ENCODE measurements at regions not wholly inside any gene's neighbourhood (a gene's known extent, or its start where the extent isn't known, plus 50 kb on each side); places are given as distances from the start of the nearest gene placed in this dataset.

DNA sequence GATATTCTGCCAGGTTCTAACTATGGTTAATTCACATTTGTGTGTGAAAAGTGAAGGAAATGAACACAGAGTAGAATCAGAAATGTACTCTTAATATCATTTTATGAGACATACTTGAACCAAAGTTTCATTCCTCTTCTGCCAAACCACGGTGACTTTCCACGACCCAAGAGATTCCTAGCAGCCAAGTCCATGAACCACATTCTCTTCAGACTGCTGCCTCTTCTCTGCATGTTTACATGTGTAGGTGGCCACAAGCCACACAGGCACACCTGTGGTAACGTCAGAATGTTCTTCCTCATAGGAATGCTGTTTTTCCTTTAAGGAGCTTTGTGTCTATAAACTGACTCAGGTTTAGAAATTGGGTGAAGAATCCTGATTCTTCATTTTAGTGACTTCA is 1411.2 kb downstream of the RAPGEF2 start:
- H3K4me1 ChIP-seq (replicated peaks in 1 of 4; ENCODE audit: control insufficient read depth in 3 of 4, insufficient read depth in 4 of 4, low read length in 3 of 4): no peaks in the 10 kb centered on the region
- H3K18ac ChIP-seq (ENCODE audit: extremely low read depth, low read length): no peak overlapping the region
- H3K27ac ChIP-seq (ENCODE audit: low read depth, low read length): no peak overlapping the region
- H2BK5ac ChIP-seq (ENCODE audit: low read depth, low read length): no peak overlapping the region
- H2BK12ac ChIP-seq (ENCODE audit: low read depth, low read length): no peak overlapping the region
- no peaks in the 10 kb centered on the region for H4K20me1 ChIP-seq (replicated peaks in 1 of 2; ENCODE audit: control insufficient read depth in 1 of 2, insufficient read depth in 2 of 2, low read length in 2 of 2)
- H4K91ac ChIP-seq (replicated peaks; ENCODE audit: insufficient read length, low read length): no peak overlapping the region
- no peak overlapping the region for H3K9ac ChIP-seq (replicated peaks in 1 of 4; ENCODE audit: extremely low read depth in 1 of 4, low read depth in 3 of 4, low read length in 3 of 4)
- ChIA-PET CTCF (ENCODE audit: partially characterized antibody) (no interaction called here), POLR2A (ENCODE audit: partially characterized antibody) (no interaction called here)
- H2AFZ ChIP-seq (ENCODE audit: low read length): no peak overlapping the region
- no peak overlapping the region for H3K4me3 ChIP-seq (ENCODE audit: extremely low read depth in 1 of 4, insufficient read depth in 2 of 4, low read depth in 3 of 4, low read length in 4 of 4)
- no peak for FAIRE-seq
- H3K14ac ChIP-seq (ENCODE audit: insufficient read length): no peak overlapping the region
- no peak overlapping the region for H3K4me2 ChIP-seq (ENCODE audit: insufficient read depth in 1 of 2, low read depth in 2 of 2, low read length in 2 of 2)
- no peaks in the 10 kb centered on the region for H3K79me2 ChIP-seq (ENCODE audit: control insufficient read depth in 1 of 2, insufficient read depth in 2 of 2, low read length in 2 of 2)
- no peak for TF ChIP-seq BRCA1 (IDR thresholded peaks at IDR 0.05; ENCODE audit: low read depth, low read length)
- TF ChIP-seq SP2 (IDR thresholded peaks at IDR 0.05; ENCODE audit: low read length): no peak
- TF ChIP-seq RBBP5 (IDR thresholded peaks at IDR 0.05; ENCODE audit: borderline replicate concordance, low read depth, low read length): no peak
- TF ChIP-seq EGR1 (IDR thresholded peaks at IDR 0.05; ENCODE audit: borderline replicate concordance, low read depth, low read length): no peak
- no peaks in the 10 kb centered on the region for H3K79me1 ChIP-seq (ENCODE audit: low read depth, low read length)
- H2BK20ac ChIP-seq (ENCODE audit: low read length): no peak overlapping the region
- no peak overlapping the region for H3K56ac ChIP-seq (replicated peaks; ENCODE audit: insufficient read length, low read depth, low read length)
- no peak overlapping the region for H2BK120ac ChIP-seq (replicated peaks; ENCODE audit: low read depth, low read length)
- H2AK5ac ChIP-seq (ENCODE audit: low read depth, low read length): no peak overlapping the region
- H3K9me3 ChIP-seq (ENCODE audit: insufficient read depth in 2 of 2, low read depth in 1 of 2, low read length in 1 of 2): peaks cover 0 to 4% of the 10 kb centered on the region in 2 experiments; a peak in 2 of 4 replicates
- H4K5ac ChIP-seq (ENCODE audit: insufficient read length, low read depth, low read length): no peak overlapping the region
- no peaks in the 10 kb centered on the region for H3K27me3 ChIP-seq (replicated peaks in 1 of 4; ENCODE audit: control insufficient read depth in 3 of 4, extremely low read depth in 1 of 4, insufficient read depth in 3 of 4, low read length in 3 of 4)
- H3K36me3 ChIP-seq (ENCODE audit: control insufficient read depth in 2 of 4, insufficient read depth in 4 of 4, low read length in 3 of 4): no peaks in the 10 kb centered on the region
- H3K4ac ChIP-seq (replicated peaks; ENCODE audit: insufficient read length, low read depth, low read length): no peak overlapping the region
- no peak overlapping the region for H3K23ac ChIP-seq (ENCODE audit: insufficient read length)
- no peaks in the 10 kb centered on the region for H3K23me2 ChIP-seq (ENCODE audit: low read depth, low read length)
- WGBS, 2 experiments (ENCODE audit: extremely low coverage in 1 of 2, insufficient coverage in 1 of 2, insufficient read length in 1 of 2, insufficient replicate concordance in 2 of 2, low coverage in 1 of 2, low lambda C conversion rate in 2 of 2, missing lambda C conversion rate in 1 of 2): 95% methylated on average over 3 of the region's 3 CpGs; no CpG with 5 or more reads in 1 of the 2 experiments
- H4K8ac ChIP-seq (ENCODE audit: extremely low read depth, insufficient read depth, low read length): no peak overlapping the region
- H2BK15ac ChIP-seq (ENCODE audit: low read length): no peak overlapping the region
- no peak for DNase-seq (ENCODE audit: low read depth in 1 of 2, low spot score in 2 of 2)

All from H1 (cell line).